Activated CD4-positive, alpha-beta T cell treated with anti-CD3 and anti-CD28 coated beads for 36 hours (primary cell): ENCODE measurements at regions not wholly inside any gene's neighbourhood (a gene's known extent, or its start where the extent isn't known, plus 50 kb on each side); places are given as distances from the start of the nearest gene placed in this dataset.

Experiments used
- ATAC-seq: fragments of 200-7000 bp; cut with Tn5 transposase; one replicate; pipeline ENCODE4 v1.10.0; 2021; ENCODE audit warnings: mild to moderate bottlenecking, moderate library complexity
- CTCF ChIA-PET: fragments of 350-600 bp; sonication (Branson Sonifier 250); formaldehyde crosslinking; loops from one replicate; lab custom pipeline; 2021; ENCODE audit warnings: antibody characterized with exemption; lab: Charles Lee
- POLR2A ChIA-PET: fragments of 350-600 bp; sonication (Branson Sonifier 250); formaldehyde crosslinking; loops from one replicate; lab custom pipeline; 2021; ENCODE audit warnings: antibody characterized with exemption, inconsistent platforms; lab: Charles Lee
- DNase-seq: peaks from one replicate; pipeline ENCODE4 v3.0.0-alpha.2; 2020
- H3K27ac Mint-ChIP-seq: one replicate; pipeline ENCODE4 v1.8.0; 2021; ENCODE audit warnings: mixed read lengths
- H3K27me3 Mint-ChIP-seq: one replicate; pipeline ENCODE4 v1.8.0; 2021; ENCODE audit warnings: mixed read lengths
- H3K36me3 Mint-ChIP-seq: one replicate; pipeline ENCODE4 v1.8.0; 2021; ENCODE audit warnings: low read depth, mixed read lengths
- H3K4me1 Mint-ChIP-seq: one replicate; pipeline ENCODE4 v1.8.0; 2021; ENCODE audit warnings: mixed read lengths
- H3K4me3 Mint-ChIP-seq: one replicate; pipeline ENCODE4 v1.8.0; 2021; ENCODE audit warnings: mild to moderate bottlenecking, moderate library complexity, mixed read lengths
- H3K9me3 Mint-ChIP-seq: one replicate; pipeline ENCODE4 v1.8.0; 2021; ENCODE audit warnings: low read depth, mixed read lengths
- intact Hi-C, 2 experiments: fragments of 100-400 bp; cut with DNase I in 1 of 2; cut with micrococcal nuclease in 1 of 2; formaldehyde crosslinking; loops; one replicate each; pipeline versions ENCODE4 v1.14.2 to v1.15.1; 2022 to 2024; cut with DNase I, micrococcal nuclease

GRCh38 chr11:116473790-116474346, 298.9 kb downstream of the BUD13 start:
- H3K9me3 Mint-ChIP-seq = no peaks in the 10 kb centered on the region
- ChIA-PET CTCF (interaction anchor here (0.7 kb wide), 1 partner anchor 48 kb away, joined by 3 read pairs; no protein-coding TSS in a partner anchor), POLR2A (no interaction called here)
- peaks cover 28% of the 10 kb centered on the region for H3K27me3 Mint-ChIP-seq
- no peaks in the 10 kb centered on the region for H3K36me3 Mint-ChIP-seq
- no peak overlapping the region for H3K4me3 Mint-ChIP-seq
- ATAC-seq (no peak), DNase-seq (no peak)
- no peaks in the 10 kb centered on the region for H3K4me1 Mint-ChIP-seq
- H3K27ac Mint-ChIP-seq = no peak overlapping the region
- intact Hi-C loops = no loop called here

- ATAC-seq (no peak), DNase-seq (no peak)
- Mint-ChIP-seq H3K27me3 (peaks cover 29% of the 10 kb centered on the region), H3K27ac (no peak overlapping the region), H3K36me3 (no peaks in the 10 kb centered on the region), H3K4me3 (no peak overlapping the region), H3K4me1 (no peaks in the 10 kb centered on the region), H3K9me3 (no peaks in the 10 kb centered on the region)
- intact Hi-C loops = no loop called here
- ChIA-PET CTCF (interaction anchor here (0.7 kb wide), 1 partner anchor 47 kb away, joined by 3 read pairs; no protein-coding TSS in a partner anchor), POLR2A (no interaction called here)
Measured at GRCh38 chr11:116473206-116473769, 299.5 kb downstream of the BUD13 start.

DNA sequence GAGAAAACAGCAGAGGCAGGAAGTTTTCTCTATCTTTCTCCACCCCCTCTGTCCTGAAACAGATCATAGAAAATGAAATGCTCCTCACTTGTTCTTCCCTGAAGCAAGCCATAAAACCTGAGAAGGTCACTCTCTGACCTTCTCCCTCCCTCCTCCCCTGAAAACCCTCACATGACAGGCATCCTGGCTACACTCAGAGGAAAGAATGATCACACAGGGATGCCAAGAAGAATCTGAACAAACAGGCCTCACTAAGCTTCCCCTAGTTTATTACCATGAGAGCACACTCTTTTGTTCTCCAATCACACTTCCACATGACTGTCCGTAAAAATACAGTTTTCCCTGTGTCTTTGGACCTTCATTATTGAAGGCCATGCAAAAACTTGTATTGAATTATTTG, 300.1 kb downstream of the BUD13 start:
- Mint-ChIP-seq H3K27me3 (peaks cover 32% of the 10 kb centered on the region), H3K27ac (no peak overlapping the region), H3K36me3 (no peaks in the 10 kb centered on the region), H3K4me1 (no peaks in the 10 kb centered on the region), H3K9me3 (no peaks in the 10 kb centered on the region), H3K4me3 (no peak overlapping the region)
- CTCF ChIA-PET = no interaction called here
- DNase-seq = no peak
- intact Hi-C loops = no loop called here
- no peak for ATAC-seq
- POLR2A ChIA-PET = no interaction called here

DNA sequence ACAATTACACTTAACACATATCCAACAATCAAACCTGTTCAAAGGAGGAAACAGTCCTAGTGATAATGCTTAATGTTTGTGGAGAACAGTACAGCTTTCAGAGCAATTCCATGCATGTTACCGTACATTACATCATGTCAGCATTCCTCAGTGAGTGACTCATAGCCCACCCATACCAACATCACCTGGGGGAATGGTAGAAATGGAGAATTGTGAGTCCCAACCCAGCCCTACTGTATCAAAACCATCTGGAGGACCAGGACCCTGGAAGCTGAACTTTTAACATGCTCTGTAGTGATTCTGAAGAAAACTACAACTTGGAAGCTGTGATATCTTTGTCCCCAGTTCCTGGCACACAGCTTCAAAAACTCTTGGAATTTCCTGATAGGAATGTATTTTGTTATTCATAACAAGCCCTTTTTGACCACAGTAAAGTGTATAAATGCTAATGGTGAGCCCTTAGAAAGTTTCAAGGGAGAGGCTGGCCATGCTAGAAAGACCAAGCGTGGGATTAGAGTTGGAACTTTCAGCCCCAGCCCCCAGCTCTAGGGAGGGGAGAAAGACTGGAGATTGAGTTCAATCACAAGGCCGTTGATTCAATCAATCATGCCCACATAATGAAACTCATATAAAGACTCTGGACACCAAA, 301.1 kb downstream of the BUD13 start:
- Mint-ChIP-seq H3K4me3 (no peak overlapping the region), H3K36me3 (no peaks in the 10 kb centered on the region), H3K9me3 (no peaks in the 10 kb centered on the region), H3K27ac (no peak overlapping the region), H3K4me1 (no peaks in the 10 kb centered on the region), H3K27me3 (peaks cover 32% of the 10 kb centered on the region)
- DNase-seq = no peak
- CTCF ChIA-PET = interaction anchor here (0.6 kb wide), 1 partner anchor 220 kb away, joined by 4 read pairs; no protein-coding TSS in a partner anchor
- no peak for ATAC-seq
- intact Hi-C loops = no loop called here
- POLR2A ChIA-PET = no interaction called here

GRCh38 chr11:116468699-116469098, 304.1 kb downstream of the BUD13 start:
- ChIA-PET POLR2A (no interaction called here), CTCF (interaction anchor here (0.6 kb wide), 1 partner anchor 200 kb away, joined by 3 read pairs; no protein-coding TSS in a partner anchor)
- Mint-ChIP-seq H3K9me3 (no peaks in the 10 kb centered on the region), H3K27me3 (peaks cover 25% of the 10 kb centered on the region), H3K36me3 (no peaks in the 10 kb centered on the region), H3K4me3 (no peak overlapping the region), H3K27ac (no peak overlapping the region), H3K4me1 (no peaks in the 10 kb centered on the region)
- ATAC-seq (no peak), DNase-seq (no peak)
- intact Hi-C loops = no loop called here

DNA sequence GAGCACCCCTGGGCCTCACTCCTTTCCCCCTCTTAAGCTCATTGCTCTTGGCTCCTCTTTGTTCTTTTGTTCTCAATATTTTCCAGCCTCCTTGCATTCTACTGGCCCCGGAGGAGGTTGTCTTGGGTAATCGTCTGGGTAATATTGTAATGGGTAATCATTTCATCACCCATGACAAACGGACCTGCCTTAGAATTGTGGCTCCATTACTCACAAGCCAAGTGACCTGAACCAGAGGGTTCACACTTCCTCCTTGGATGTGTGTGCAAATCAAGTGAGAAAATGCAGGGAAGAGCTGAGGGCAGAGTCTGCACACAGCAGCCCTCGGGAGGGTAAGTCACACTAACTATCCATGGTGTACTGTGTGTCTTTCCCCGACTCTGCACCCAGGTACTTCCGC, 305.0 kb downstream of the BUD13 start:
- Mint-ChIP-seq H3K4me3 (no peak overlapping the region), H3K4me1 (no peaks in the 10 kb centered on the region), H3K27ac (no peak overlapping the region), H3K36me3 (no peaks in the 10 kb centered on the region), H3K27me3 (peaks cover 22% of the 10 kb centered on the region), H3K9me3 (no peaks in the 10 kb centered on the region)
- POLR2A ChIA-PET = no interaction called here
- CTCF ChIA-PET = interaction anchor here (0.6 kb wide), 1 partner anchor 199 kb away, joined by 3 read pairs; no protein-coding TSS in a partner anchor
- no peak for ATAC-seq
- DNase-seq = no peak
- intact Hi-C loops = no loop called here

- intact Hi-C loops = no loop called here
- H3K27ac Mint-ChIP-seq = no peak overlapping the region
- CTCF ChIA-PET = no interaction called here
- no peaks in the 10 kb centered on the region for H3K4me1 Mint-ChIP-seq
- no peaks in the 10 kb centered on the region for H3K9me3 Mint-ChIP-seq
- peaks cover 15% of the 10 kb centered on the region for H3K27me3 Mint-ChIP-seq
- H3K4me3 Mint-ChIP-seq = no peak overlapping the region
- H3K36me3 Mint-ChIP-seq = no peaks in the 10 kb centered on the region
- POLR2A ChIA-PET = no interaction called here
- ATAC-seq = no peak
- DNase-seq = no peak
Measured at GRCh38 chr11:116466801-116467200, 306.0 kb downstream of the BUD13 start.

DNA sequence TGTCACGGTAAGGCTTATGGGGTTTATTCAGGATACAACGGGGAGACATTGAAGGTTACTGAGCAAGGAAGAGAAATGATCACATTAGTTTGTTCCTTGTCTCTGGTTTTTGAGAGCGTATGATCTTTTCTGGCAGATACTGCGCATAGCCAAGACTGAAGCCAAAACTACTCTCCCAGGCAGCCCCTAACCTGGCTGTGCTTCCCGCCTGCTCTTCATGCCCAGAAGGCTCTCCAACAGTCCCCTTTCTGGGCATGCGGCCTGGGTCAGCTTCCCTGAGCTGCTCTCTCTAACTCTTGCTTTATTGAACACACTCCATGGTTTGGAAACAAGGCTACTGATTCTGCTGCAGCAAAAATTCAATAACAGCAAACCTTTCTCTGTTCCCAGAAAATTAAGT, 306.6 kb downstream of the BUD13 start:
- Mint-ChIP-seq H3K36me3 (no peaks in the 10 kb centered on the region), H3K4me1 (no peaks in the 10 kb centered on the region), H3K9me3 (no peaks in the 10 kb centered on the region), H3K4me3 (no peak overlapping the region), H3K27ac (no peak overlapping the region), H3K27me3 (peaks cover 19% of the 10 kb centered on the region)
- intact Hi-C loops = no loop called here
- DNase-seq (no peak), ATAC-seq (no peak)
- ChIA-PET POLR2A (no interaction called here), CTCF (no interaction called here)

GRCh38 chr11:116465056-116465455, 307.7 kb downstream of the BUD13 start:
- Mint-ChIP-seq H3K9me3 (no peaks in the 10 kb centered on the region), H3K27ac (no peak overlapping the region), H3K27me3 (peaks cover 15% of the 10 kb centered on the region), H3K36me3 (no peaks in the 10 kb centered on the region), H3K4me3 (no peak overlapping the region), H3K4me1 (no peaks in the 10 kb centered on the region)
- DNase-seq (no peak), ATAC-seq (no peak)
- intact Hi-C loops = no loop called here
- ChIA-PET CTCF (no interaction called here), POLR2A (no interaction called here)

DNA sequence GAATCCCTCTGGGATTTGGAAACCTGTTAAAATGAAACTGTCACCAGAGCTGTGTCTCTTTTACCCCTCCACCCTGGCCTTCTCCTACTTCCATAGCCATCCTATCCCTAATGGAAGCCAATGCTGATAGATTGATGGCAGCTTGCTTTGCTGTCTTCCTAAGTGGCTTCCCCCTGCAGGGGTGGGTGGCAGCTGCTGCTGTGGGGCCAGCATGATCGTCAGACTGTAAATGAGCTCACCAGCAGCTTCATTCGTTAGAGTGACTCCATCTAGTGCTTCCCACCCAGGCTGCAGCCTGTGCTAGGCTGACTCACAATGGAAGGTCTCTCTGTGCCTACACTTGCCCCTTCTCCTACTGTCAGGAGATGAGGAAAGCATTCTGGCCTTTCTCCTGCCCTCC, 311.0 kb downstream of the BUD13 start:
- Mint-ChIP-seq H3K27ac (no peak overlapping the region), H3K4me3 (no peak overlapping the region), H3K27me3 (peaks cover 14% of the 10 kb centered on the region), H3K36me3 (no peaks in the 10 kb centered on the region), H3K4me1 (no peaks in the 10 kb centered on the region), H3K9me3 (no peaks in the 10 kb centered on the region)
- POLR2A ChIA-PET = no interaction called here
- intact Hi-C loops = no loop called here
- no peak for ATAC-seq
- DNase-seq = no peak
- CTCF ChIA-PET = no interaction called here

DNA sequence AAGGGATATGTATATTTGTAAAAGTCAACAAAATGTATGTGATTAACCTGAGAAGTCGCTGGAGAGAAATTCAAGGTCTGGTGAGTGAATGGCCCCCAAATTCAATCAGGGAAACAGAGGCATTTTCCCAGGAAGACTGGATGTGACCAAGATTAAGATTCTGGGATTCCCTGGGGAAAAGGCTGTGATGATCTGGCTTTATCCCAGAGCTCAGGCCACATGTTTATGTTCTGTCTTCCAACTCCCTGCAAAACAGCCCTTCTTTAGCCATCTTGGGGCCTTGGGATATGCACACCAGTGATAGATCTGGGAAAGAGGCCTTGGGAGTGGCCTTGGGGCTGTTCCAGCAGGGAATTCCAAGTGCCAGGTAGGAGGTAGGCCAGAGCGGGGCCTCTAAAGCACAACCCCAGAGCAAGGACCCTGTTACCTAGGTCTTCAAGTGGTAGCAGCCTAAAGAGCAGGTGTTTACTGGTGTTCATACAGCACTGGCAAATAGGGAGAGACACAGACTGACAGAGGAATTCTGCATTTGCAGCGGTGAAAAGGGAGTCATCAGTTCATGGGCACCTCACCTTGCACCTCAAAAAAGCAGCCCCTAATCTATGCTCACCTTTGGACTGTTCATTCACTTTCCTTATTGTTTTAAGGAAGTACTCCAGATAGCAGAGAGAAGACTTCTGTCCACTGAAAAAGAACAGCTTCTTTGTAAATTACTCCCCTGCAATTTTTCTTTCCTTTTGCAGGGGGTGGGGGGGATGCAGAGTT, 312.4 kb downstream of the BUD13 start:
- Mint-ChIP-seq H3K27me3 (peaks cover 14% of the 10 kb centered on the region), H3K27ac (no peak overlapping the region), H3K4me3 (no peak overlapping the region), H3K36me3 (no peaks in the 10 kb centered on the region), H3K4me1 (no peaks in the 10 kb centered on the region), H3K9me3 (no peaks in the 10 kb centered on the region)
- intact Hi-C loops = no loop called here
- no peak for DNase-seq
- POLR2A ChIA-PET = no interaction called here
- CTCF ChIA-PET = no interaction called here
- no peak for ATAC-seq
